Parathyroid adenoma (tissue), 2 donors: ENCODE measurements at regions not wholly inside any gene's neighbourhood (a gene's known extent, or its start where the extent isn't known, plus 50 kb on each side); places are given as distances from the start of the nearest gene placed in this dataset.
"Not testable (repeated sequence)": the region's sequence is repeated elsewhere in the genome, so short reads cannot be mapped to it uniquely, and the experiment has no call there.

Source experiments
- H2AFZ ChIP-seq: fragments of 300-600 bp; sonication (generic); one replicate; pipeline ENCODE4 v1.7.0; 2017; ENCODE audit warnings: antibody characterized with exemption, mild to moderate bottlenecking
- H3K27ac ChIP-seq: fragments of 300-600 bp; sonication (generic); one replicate; pipeline ENCODE4 v1.7.0; 2017
- H3K27me3 ChIP-seq: fragments of 300-600 bp; sonication (generic); one replicate; pipeline ENCODE4 v1.7.0; 2017; ENCODE audit warnings: low read length; ENCODE audit not compliant: control insufficient read depth, insufficient read depth
- H3K36me3 ChIP-seq: fragments of 300-600 bp; sonication (generic); one replicate; pipeline ENCODE4 v1.7.0; 2017; ENCODE audit warnings: low read length; ENCODE audit not compliant: control insufficient read depth, insufficient read depth
- H3K4me1 ChIP-seq: fragments of 300-600 bp; sonication (generic); one replicate; pipeline ENCODE4 v1.7.0; 2017; ENCODE audit warnings: control low read depth
- H3K4me2 ChIP-seq: fragments of 300-600 bp; sonication (generic); one replicate; pipeline ENCODE4 v1.7.0; 2017; ENCODE audit warnings: low read length
- H3K4me3 ChIP-seq: fragments of 300-600 bp; sonication (generic); one replicate; pipeline ENCODE4 v1.7.0; 2017; ENCODE audit warnings: low read depth, low read length
- H3K79me2 ChIP-seq: fragments of 300-600 bp; sonication (generic); one replicate; pipeline ENCODE4 v1.7.0; 2017; ENCODE audit warnings: control low read depth
- H3K9ac ChIP-seq: fragments of 300-600 bp; sonication (generic); one replicate; pipeline ENCODE4 v1.7.0; 2017; ENCODE audit warnings: mild to moderate bottlenecking
- H3K9me3 ChIP-seq: fragments of 300-600 bp; sonication (generic); one replicate; pipeline ENCODE4 v1.7.0; 2017; ENCODE audit warnings: low read length; ENCODE audit not compliant: control insufficient read depth
- CTCF ChIP-seq: fragments of 300-600 bp; sonication (generic); IDR thresholded peaks from one replicate; pipeline ENCODE4 v1.7.0; 2017; ENCODE audit warnings: antibody characterized with exemption, mild to moderate bottlenecking
- donor health status: primary hyperparathyroidism.

GRCh38 chr5:91244380-91245073, 138.6 kb downstream of the ARRDC3 start:
- Histone ChIP-seq H3K4me2 (no peak overlapping the region), H3K27ac (no peak overlapping the region)

DNA sequence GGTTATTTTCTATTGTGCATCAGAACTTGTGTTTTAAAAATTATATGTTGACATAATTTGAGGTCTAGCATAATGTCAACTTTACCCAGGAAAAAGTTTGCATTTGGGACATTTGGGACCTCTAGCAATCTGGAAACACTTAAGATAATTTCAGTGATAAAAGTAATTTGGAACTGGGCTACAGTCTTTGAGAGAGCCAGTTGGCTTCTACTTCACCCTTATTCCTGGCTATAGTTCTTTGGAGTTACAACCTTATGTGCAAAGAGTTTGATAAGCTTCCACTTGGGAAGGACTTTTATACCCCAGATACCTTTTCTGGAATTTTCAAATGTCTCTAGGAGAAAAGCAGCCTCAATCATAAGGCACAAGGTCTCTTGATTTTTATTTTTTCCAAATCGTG, 139.3 kb downstream of the ARRDC3 start:
- no peak for TF ChIP-seq CTCF
- Histone ChIP-seq H3K4me1 (no peaks in the 10 kb centered on the region), H3K9me3 (peaks cover 2% of the 10 kb centered on the region), H3K36me3 (no peaks in the 10 kb centered on the region), H3K4me3 (no peak overlapping the region), H3K79me2 (no peaks in the 10 kb centered on the region), H3K9ac (no peak overlapping the region), H3K27me3 (no peaks in the 10 kb centered on the region), H2AFZ (no peak overlapping the region), H3K27ac (no peak overlapping the region), H3K4me2 (no peak overlapping the region)

More at GRCh38 chr5:91244380-91245073, 138.6 kb downstream of the ARRDC3 start:
- Histone ChIP-seq H2AFZ (peak overlapping the region; percentile 2), H3K79me2 (no peaks in the 10 kb centered on the region), H3K36me3 (no peaks in the 10 kb centered on the region), H3K9me3 (peaks cover 2% of the 10 kb centered on the region), H3K4me1 (no peaks in the 10 kb centered on the region), H3K4me3 (no peak overlapping the region), H3K9ac (no peak overlapping the region), H3K27me3 (no peaks in the 10 kb centered on the region)
- TF ChIP-seq CTCF, result no peak

DNA sequence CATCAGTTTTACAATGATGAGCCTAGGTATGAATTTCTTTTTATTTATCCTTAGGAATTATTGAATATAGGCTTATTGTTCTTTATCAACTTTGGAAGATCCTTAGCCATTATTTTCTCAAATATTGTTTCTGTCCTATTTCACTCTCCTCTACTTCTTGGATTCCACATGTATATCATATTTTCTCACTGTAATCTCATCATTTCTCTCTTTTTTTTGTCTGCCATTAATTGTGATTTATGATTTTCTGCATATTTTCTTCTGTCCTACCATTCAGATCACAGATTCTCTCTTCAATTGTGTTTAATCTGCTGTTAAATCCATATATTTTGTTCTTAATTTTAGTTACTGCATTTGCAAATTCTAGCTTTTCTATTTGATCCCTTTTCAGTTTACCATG, 139.8 kb downstream of the ARRDC3 start:
- H3K9me3 ChIP-seq, result peaks cover 2% of the 10 kb centered on the region
- no peaks in the 10 kb centered on the region for H3K27me3 ChIP-seq
- no peaks in the 10 kb centered on the region for H3K79me2 ChIP-seq
- no peaks in the 10 kb centered on the region for H3K4me1 ChIP-seq
- no peak overlapping the region for H2AFZ ChIP-seq
- H3K4me2 ChIP-seq, result no peak overlapping the region
- H3K27ac ChIP-seq, result no peak overlapping the region
- TF ChIP-seq CTCF, result no peak
- H3K9ac ChIP-seq, result no peak overlapping the region
- no peaks in the 10 kb centered on the region for H3K36me3 ChIP-seq
- no peak overlapping the region for H3K4me3 ChIP-seq

DNA sequence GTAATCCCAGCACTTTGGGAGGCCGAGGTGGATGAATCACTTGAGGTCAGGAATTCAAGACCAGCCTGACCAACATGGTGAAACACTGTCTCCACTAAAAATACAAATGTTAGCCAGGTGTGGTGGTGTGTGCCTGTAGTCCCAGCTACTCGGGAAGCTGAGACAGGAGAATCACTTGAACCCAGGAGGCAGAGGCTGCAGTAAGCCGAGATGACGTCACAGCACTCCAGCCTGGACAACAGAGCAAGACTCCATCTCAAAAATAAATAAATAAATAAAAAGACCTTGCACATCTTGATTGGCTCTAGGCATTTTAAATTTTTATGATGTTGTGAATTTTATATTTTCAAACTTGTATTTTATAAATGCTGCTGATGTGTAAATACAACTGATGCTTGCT, 141.7 kb downstream of the ARRDC3 start:
- H3K4me1 ChIP-seq, H3K36me3 ChIP-seq, H3K9ac ChIP-seq, H3K4me2 ChIP-seq, H3K9me3 ChIP-seq, H3K4me3 ChIP-seq, H3K27ac ChIP-seq, H2AFZ ChIP-seq, H3K79me2 ChIP-seq, H3K27me3 ChIP-seq: not testable (repeated sequence)

GRCh38 chr5:91240175-91240574, 142.9 kb downstream of the ARRDC3 start:
- Histone ChIP-seq H3K4me2 (no peak overlapping the region), H3K9me3 (peaks cover 2% of the 10 kb centered on the region), H3K36me3 (no peaks in the 10 kb centered on the region), H3K79me2 (no peaks in the 10 kb centered on the region), H3K9ac (no peak overlapping the region), H3K4me1 (no peaks in the 10 kb centered on the region), H3K4me3 (no peak overlapping the region), H3K27me3 (no peaks in the 10 kb centered on the region), H2AFZ (no peak overlapping the region), H3K27ac (no peak overlapping the region)
- TF ChIP-seq CTCF, result no peak
